Right ventricle myocardium superior (tissue), 1 donor: ENCODE measurements at regions not wholly inside any gene's neighbourhood (a gene's known extent, or its start where the extent isn't known, plus 50 kb on each side); places are given as distances from the start of the nearest gene placed in this dataset.

Source experiments
- ATAC-seq: fragments of 200-7000 bp; cut with Tn5 transposase; one replicate; pipeline ENCODE4 v1.9.1; 2020; ENCODE audit warnings: mild to moderate bottlenecking; ENCODE audit not compliant: poor library complexity
- DNase-seq: peaks from one replicate; pipeline ENCODE4 v3.0.0-alpha.2; 2020
- intact Hi-C: fragments of 100-400 bp; cut with DNase I; formaldehyde crosslinking; loops from one replicate; pipeline ENCODE4 v1.11.2; 2022
- donor health status: DM: no; HTN: yes; CAD: no; lungs with severe emphysema.

DNA sequence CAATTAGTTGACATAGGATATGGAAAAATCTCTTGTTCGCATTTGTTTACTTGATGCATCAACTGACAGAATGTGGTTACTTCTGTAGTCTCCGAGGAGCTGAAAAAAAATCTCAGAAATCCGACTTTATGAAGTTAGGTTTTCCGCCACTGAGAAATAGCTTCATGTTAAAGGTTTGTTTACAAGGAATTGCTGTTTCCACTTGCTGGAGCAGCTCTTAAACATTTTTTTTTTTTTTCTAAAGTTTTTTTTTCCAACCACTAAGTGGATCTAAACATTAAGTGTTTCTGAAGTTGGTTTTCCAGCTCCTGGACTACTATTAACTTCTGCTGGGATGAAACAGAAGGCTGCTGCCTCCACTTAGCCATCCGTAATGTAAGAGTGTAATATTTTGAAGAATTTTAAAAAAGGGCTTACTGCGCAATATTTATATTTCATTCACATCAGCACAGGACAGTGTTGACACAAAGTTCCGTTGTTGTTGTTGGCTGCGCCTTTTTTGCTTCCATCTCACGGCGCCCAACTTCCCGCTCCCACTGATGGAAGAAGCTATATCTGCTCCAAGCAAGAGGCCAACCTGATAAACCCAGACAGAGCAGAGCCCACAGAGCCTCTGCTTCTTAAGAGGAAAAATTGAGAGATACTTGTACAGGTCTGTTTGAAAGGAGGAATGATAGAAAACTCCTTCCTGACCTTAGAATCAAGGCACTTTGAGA lies 167.7 kb upstream of the KCNJ16 start:
- ATAC-seq, result peak; percentile 46
- no peak for DNase-seq
- intact Hi-C loops, result no loop called here

DNA sequence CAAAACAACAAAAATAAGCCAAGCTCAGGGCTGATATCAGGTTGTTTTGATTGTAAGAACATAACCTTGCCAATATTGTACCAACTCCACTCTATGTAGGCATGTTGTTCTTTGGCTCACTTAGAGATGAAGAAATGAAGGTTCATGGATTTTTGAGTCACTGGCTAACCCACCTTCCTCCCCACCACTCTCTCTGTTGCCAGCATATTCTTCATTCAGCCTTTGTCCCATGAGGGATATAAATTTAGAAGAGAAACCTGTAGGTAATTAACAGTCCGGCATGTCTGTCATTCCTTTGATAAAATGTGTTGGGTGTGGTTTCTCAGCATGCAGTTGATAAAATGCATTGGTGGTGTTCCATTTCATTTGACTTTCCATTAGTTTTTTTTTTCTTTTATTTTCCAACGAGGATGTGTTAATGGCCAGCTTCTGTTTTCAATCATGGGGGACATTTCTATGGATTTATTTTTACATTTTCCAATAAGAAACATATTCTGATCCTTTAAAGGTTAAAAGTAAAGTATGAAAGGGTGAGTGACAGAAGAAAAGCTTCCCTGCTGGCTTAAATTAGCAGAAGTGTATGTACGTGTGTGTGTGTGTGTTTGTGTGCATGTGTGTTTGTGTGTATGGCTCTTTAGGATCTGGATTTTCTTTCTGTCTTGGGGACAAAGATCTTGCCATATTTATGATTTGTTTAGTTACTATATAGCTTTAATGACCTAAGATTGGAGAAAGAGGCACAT lies 166.2 kb upstream of the KCNJ16 start:
- DNase-seq, result no peak
- no peak for ATAC-seq
- intact Hi-C loops, result no loop called here

DNA sequence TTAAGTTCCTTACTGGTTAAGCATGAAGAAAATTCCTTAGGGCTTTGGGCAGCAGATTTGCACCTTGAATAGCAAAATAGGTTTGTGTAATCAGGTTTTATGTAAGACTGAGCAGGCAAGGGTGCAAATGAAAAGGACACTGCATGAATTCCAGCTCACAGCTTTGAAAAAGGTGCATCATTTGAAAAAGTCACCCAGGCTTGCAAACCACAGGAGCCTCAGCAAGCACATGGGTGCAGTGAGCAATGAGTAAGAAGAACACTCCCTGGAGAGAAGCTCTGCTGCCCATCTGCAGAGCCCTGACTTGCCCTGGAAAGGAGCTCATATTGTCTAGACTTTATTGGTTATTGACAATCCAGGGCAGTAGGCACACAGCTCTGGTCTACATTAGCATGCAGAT lies 165.6 kb upstream of the KCNJ16 start:
- intact Hi-C loops, result no loop called here
- ATAC-seq (no peak), DNase-seq (no peak)

- intact Hi-C loops, result no loop called here
- no peak for DNase-seq
- ATAC-seq, result no peak
These were observed 162.2 kb upstream of the KCNJ16 start for GRCh38 chr17:69912805-69913204.

GRCh38 chr17:69913216-69913615 lies 161.8 kb upstream of the KCNJ16 start:
- no peak for DNase-seq
- intact Hi-C loops, result no loop called here
- ATAC-seq, result no peak

DNA sequence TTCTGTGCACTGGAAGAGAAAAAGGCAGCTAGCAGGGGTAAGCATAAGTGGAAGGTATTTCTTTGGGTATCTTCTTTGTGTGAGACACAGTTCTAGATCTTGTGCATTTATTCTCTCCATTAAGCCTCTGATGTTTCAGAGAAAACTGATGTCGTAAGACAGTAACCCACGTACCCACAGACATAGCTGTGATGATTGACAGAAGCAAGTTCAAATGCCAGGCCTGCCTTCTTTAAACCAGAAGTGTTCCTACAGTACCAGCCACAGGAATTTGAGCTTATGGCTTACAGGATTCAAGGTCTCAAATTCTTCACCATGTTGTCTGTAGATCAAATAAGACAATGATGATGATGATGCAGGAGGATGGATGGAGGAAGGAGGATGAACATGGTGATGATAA lies 161.4 kb upstream of the KCNJ16 start:
- intact Hi-C loops, result no loop called here
- ATAC-seq (no peak), DNase-seq (no peak)

DNA sequence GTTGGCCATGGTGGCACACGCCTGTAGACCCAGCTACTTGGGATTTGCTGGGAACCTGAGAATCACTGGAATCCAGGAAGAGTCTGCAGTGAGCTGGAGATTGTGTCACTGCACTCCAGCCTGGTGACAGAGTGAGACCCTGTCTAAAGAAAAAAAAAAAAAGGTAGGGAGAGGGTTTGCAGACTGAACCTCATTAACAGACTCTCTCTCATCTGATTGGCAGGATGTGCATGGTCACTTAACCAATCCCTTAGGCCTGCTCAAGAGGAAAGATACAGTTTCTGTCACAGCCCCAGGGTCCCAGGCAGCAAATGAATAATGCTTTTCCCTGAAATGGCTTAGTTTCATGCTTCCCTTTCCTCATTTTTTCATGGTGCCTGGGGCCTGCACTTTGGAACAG lies 160.5 kb upstream of the KCNJ16 start:
- intact Hi-C loops, result no loop called here
- ATAC-seq (no peak), DNase-seq (no peak)

- DNase-seq, result no peak
- intact Hi-C loops, result no loop called here
- no peak for ATAC-seq
These were observed 158.3 kb upstream of the KCNJ16 start for GRCh38 chr17:69916761-69917160.

DNA sequence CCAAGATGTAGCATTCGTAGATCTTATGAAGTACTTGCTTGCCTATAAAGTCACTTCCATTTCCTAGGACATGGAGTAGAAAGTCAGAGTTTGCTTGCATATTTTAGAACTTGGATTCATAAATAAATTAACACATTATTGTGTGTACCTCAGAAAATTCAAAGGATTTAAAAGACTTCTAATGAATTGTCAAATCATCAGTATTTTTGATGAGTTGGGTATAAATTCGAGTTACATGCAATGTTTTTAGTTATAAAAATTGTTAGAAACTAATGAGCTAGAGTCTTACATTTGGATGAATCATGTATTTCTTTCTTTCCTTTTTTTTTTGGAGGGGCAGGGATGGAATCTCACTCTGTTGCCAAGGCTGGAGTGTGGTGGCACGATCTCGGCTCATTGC lies 156.9 kb upstream of the KCNJ16 start:
- intact Hi-C loops, result no loop called here
- no peak for DNase-seq
- no peak for ATAC-seq

DNA sequence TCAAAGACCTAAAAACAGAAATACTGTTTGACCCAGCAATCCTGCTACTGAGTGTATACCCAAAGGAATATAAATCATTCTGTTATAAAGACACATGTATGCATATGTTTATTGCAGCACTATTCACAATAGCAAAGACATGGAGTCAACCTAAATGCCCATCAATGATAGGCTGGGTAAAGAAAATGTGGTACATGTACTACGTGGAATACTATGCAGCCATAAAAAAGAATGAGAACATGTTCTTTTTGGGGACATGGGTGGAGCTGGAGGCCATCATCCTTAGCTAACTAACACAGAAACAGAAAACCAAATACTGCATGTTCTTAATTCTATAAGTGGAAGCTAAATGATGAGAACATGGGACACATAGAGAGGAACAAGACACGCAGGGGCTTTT lies 155.2 kb upstream of the KCNJ16 start:
- intact Hi-C loops, result no loop called here
- ATAC-seq, result no peak
- DNase-seq, result no peak

DNA sequence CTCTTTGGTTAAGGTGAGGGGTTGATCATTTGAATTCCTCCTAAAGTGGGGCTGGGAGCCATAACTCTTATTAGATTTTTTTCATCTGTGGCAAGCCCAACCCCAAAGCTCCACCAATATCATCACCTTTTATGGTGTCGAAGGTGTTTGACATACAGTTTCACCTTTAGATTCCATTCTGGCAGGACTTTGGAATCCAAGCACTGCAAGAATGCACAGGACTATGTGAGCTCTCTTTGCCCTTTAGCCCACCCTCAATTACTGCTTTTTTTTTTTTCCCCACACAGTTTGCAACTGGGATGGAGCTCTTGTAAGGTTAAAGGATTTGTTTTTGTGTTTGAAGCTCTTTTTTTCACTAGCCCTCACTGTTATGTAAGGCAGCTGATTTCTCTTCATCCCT lies 154.0 kb upstream of the KCNJ16 start:
- intact Hi-C loops, result no loop called here
- ATAC-seq (no peak), DNase-seq (no peak)

- ATAC-seq (no peak), DNase-seq (no peak)
- intact Hi-C loops, result no loop called here
These were observed 146.4 kb upstream of the KCNJ16 start for GRCh38 chr17:69928611-69929010.

GRCh38 chr17:69936996-69937395 lies 138.0 kb upstream of the KCNJ16 start:
- intact Hi-C loops, result no loop called here
- DNase-seq, result no peak
- ATAC-seq, result no peak

DNA sequence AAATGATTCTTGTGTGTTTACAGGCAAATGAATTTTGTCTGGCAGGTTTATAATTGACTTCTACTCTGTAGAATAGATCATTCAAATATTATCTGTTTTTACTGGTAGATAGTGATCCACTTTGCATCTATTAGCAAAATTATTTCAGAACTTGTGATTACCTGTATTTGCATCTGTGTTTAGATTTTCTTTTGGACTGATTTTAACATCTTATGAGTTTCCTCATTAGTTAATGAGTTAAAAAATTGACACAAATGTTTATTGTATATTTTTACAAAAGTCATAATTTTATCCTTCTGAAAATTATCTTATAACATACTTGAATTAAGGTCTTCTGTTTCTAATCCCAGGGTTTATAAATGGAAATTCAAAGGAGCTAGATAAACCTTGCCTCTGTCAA lies 132.0 kb upstream of the KCNJ16 start:
- ATAC-seq (no peak), DNase-seq (no peak)
- intact Hi-C loops, result no loop called here

DNA sequence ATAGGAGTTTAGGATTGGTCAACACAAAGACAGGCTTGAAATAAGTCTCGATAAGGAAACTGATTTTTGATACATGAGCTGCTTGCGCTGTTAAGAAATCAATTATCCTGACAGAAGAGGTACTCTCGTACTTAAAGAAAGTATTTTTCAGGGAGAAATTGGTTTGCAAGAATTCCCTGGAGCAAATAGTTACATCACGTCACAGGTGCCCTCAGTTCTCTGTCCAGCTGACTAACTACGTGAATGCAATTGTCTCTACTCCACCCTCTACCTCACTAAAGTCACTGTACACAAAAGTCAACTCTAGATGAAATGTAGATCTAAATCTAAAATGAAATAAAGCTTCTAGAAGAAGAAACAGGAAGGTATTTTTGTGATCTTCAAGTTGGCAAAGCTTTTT lies 130.6 kb upstream of the KCNJ16 start:
- intact Hi-C loops, result no loop called here
- no peak for ATAC-seq
- no peak for DNase-seq

GRCh38 chr17:69945698-69946185 lies 129.3 kb upstream of the KCNJ16 start:
- DNase-seq (no peak), ATAC-seq (peak; percentile 57)
- intact Hi-C loops, result no loop called here

DNA sequence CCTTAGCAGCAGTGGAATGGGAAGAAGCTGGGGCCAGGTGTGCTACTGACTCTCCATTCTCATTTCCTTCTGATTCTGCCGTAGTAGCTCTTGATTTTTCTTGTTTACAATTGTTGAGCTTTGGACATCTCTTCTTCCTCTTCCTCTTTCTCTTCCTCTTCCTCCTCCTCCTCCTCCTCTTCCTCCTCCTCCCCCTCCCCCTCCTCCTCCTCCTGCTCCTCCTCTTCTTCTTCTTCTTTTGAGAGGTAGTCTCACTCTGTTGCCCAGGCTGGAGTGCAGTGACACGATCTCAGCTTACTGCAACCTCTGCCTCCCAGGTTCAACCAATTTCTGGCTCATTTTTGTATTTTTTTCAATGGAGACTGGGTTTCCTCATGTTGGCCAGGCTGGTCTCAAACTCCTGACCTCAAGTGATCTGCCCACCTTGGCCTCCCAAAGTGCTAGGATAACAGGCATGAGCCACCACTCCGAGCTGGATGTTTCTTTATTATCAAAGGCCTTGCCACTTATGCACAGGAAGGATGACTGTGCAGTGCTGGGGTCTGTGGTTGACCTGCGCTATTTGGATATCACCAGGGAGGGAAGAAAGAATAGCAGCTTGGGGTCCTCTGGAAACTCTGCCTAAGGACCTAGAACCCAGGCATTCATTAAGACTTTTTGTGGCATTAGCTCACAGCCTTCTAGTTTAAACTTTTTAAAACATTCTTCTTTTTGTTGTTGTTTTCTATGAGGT lies 127.8 kb upstream of the KCNJ16 start:
- ATAC-seq (no peak), DNase-seq (no peak)
- intact Hi-C loops, result no loop called here

- DNase-seq (no peak), ATAC-seq (no peak)
- intact Hi-C loops, result no loop called here
These were observed 126.6 kb upstream of the KCNJ16 start for GRCh38 chr17:69948406-69948805.

- intact Hi-C loops, result no loop called here
- DNase-seq, result no peak
- ATAC-seq, result no peak
These were observed 125.5 kb upstream of the KCNJ16 start for GRCh38 chr17:69949496-69949895.
